ENCODE measurements at regions not wholly inside any gene's neighbourhood (a gene's known extent, or its start where the extent isn't known, plus 50 kb on each side); places are given as distances from the start of the nearest gene placed in this dataset.

DNA sequence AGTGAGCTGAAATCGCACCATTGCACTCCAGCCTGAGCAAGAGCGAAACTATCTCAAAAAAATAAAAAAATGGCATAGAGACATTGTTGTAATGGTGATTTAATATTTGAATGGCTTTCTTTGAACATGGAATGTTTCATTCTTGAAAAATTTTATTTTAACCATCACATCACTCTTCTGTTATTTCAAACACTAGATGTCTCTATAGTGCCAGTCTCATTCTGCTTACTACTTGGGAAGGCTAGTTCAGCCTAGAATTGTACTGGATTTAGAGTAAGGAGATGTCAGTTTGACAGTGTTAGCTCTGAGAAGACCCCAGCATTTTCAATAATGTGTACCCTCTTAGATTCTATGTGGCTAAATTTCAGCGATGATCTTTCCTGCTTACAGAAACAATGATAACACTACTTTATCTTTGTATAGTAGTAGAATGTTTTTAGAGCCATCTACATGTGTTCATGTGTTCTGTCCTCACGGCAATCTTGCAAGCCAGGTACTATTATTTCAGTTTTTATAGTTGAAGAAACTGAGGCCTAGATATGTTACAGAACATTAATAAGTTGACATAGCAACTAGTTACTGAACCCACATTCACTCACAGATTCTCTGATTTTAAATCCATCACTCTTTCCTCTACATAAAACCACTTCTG, 142.9 kb upstream of the ZSWIM2 start:
- no peaks in the 10 kb centered on the region for H3K36me3 Mint-ChIP-seq (ENCODE audit: low read depth, unreplicated experiment)

DNA sequence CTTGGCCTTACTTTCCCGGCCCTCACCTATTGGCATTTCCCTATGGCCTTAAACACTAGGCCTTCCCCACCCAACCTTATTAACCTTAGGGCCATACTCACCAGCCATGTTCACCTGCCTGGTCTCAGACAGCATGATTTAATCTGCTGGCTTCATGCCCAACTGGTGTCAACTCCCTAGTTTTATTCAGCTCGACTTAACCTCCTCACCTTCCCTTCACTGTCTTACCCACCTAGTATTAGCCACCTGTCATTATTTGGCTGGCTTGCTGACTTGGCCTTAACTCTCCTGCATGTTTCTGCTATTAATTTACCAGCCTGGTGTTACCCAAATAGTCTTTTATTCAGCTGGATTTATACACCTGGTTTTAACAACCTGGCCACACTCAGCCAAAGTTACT, 136.0 kb upstream of the ZSWIM2 start:
- Histone ChIP-seq H3K27me3 (ENCODE audit: insufficient read depth, low read length) (no peaks in the 10 kb centered on the region), H2AFZ (ENCODE audit: low read depth, low read length) (no peak overlapping the region), H3K4me3 (ENCODE audit: insufficient read depth, low read depth, low read length) (no peak overlapping the region), H3K36me3 (ENCODE audit: insufficient read depth, low read length) (no peaks in the 10 kb centered on the region), H3K9me3 (ENCODE audit: insufficient read depth, low read depth, low read length) (no peaks in the 10 kb centered on the region), H3K27ac (ENCODE audit: low read depth, low read length) (no peak overlapping the region), H4K20me1 (ENCODE audit: insufficient read depth, low read length) (no peaks in the 10 kb centered on the region), H3K9ac (ENCODE audit: low read length) (no peak overlapping the region), H3K4me1 (ENCODE audit: insufficient read depth, low read length) (no peaks in the 10 kb centered on the region), H3K4me2 (ENCODE audit: low read length) (no peak overlapping the region), H3K79me2 (ENCODE audit: insufficient read depth, low read length) (no peaks in the 10 kb centered on the region)
- H3K27ac Mint-ChIP-seq (ENCODE audit: unreplicated experiment) = no peak overlapping the region
- no peaks in the 10 kb centered on the region for H3K4me1 Mint-ChIP-seq (ENCODE audit: low read depth, unreplicated experiment)
- H3K36me3 Mint-ChIP-seq (ENCODE audit: low read depth, unreplicated experiment) = no peaks in the 10 kb centered on the region
- FAIRE-seq (no peak), DNase-seq (ENCODE audit: low read depth) (no peak)
- H3K27me3 Mint-ChIP-seq (ENCODE audit: low read depth, unreplicated experiment) = no peaks in the 10 kb centered on the region
- H3K4me3 Mint-ChIP-seq (ENCODE audit: unreplicated experiment) = no peak overlapping the region
- peaks cover 7% of the 10 kb centered on the region for H3K9me3 Mint-ChIP-seq (ENCODE audit: unreplicated experiment)
- TF ChIP-seq EZH2 (IDR thresholded peaks at IDR 0.05; ENCODE audit: insufficient read depth, low read length) = no peak
- TF ChIP-seq, protein P1, sequence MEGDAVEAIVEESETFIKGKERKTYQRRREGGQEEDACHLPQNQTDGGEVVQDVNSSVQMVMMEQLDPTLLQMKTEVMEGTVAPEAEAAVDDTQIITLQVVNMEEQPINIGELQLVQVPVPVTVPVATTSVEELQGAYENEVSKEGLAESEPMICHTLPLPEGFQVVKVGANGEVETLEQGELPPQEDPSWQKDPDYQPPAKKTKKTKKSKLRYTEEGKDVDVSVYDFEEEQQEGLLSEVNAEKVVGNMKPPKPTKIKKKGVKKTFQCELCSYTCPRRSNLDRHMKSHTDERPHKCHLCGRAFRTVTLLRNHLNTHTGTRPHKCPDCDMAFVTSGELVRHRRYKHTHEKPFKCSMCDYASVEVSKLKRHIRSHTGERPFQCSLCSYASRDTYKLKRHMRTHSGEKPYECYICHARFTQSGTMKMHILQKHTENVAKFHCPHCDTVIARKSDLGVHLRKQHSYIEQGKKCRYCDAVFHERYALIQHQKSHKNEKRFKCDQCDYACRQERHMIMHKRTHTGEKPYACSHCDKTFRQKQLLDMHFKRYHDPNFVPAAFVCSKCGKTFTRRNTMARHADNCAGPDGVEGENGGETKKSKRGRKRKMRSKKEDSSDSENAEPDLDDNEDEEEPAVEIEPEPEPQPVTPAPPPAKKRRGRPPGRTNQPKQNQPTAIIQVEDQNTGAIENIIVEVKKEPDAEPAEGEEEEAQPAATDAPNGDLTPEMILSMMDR (IDR thresholded peaks at IDR 0.05; ENCODE audit: insufficient read depth, low read depth, low read length) = no peak

More for the DNA sequence above, 142.9 kb upstream of the ZSWIM2 start:
- Mint-ChIP-seq H3K4me3 (ENCODE audit: unreplicated experiment) (no peak overlapping the region), H3K27ac (ENCODE audit: unreplicated experiment) (no peak overlapping the region), H3K9me3 (ENCODE audit: unreplicated experiment) (peaks cover 3% of the 10 kb centered on the region), H3K27me3 (ENCODE audit: low read depth, unreplicated experiment) (no peaks in the 10 kb centered on the region), H3K4me1 (ENCODE audit: low read depth, unreplicated experiment) (no peaks in the 10 kb centered on the region)
- no peak overlapping the region for H2AFZ ChIP-seq (ENCODE audit: low read depth, low read length)
- H3K4me3 ChIP-seq (ENCODE audit: insufficient read depth, low read depth, low read length) = no peak overlapping the region
- H3K4me2 ChIP-seq (ENCODE audit: low read length) = no peak overlapping the region
- FAIRE-seq (no peak), DNase-seq (ENCODE audit: low read depth) (no peak)
- no peaks in the 10 kb centered on the region for H3K4me1 ChIP-seq (ENCODE audit: insufficient read depth, low read length)
- TF ChIP-seq, protein P1 (IDR thresholded peaks at IDR 0.05; ENCODE audit: insufficient read depth, low read depth, low read length) = no peak
- TF ChIP-seq EZH2 (IDR thresholded peaks at IDR 0.05; ENCODE audit: insufficient read depth, low read length) = no peak
- H3K36me3 ChIP-seq (ENCODE audit: insufficient read depth, low read length) = no peaks in the 10 kb centered on the region
- H3K9me3 ChIP-seq (ENCODE audit: insufficient read depth, low read depth, low read length) = no peaks in the 10 kb centered on the region
- H3K79me2 ChIP-seq (ENCODE audit: insufficient read depth, low read length) = no peaks in the 10 kb centered on the region
- H3K9ac ChIP-seq (ENCODE audit: low read length) = no peak overlapping the region
- H3K27ac ChIP-seq (ENCODE audit: low read depth, low read length) = no peak overlapping the region
- H3K27me3 ChIP-seq (ENCODE audit: insufficient read depth, low read length) = no peaks in the 10 kb centered on the region
- H4K20me1 ChIP-seq (ENCODE audit: insufficient read depth, low read length) = no peaks in the 10 kb centered on the region

DNA sequence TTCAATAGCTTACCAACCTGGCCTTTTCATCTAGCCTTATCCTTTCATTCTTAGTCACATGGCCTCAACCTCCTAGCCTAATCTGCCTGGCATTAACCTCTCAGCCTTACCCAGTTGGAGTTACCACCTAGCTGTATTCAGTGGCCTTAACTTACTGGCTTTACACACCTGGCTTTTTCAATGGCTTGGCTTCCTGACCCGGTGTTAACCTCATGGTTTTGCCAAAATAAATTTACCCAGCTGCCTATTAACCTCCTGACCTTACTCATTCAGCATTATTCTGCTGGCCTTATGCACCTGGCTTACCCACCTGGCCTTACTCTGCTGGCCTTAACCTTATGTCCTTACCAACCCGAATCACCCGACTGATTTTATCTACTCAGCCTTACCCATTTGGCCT, 135.5 kb upstream of the ZSWIM2 start:
- Histone ChIP-seq H3K27ac (ENCODE audit: low read depth, low read length) (no peak overlapping the region), H4K20me1 (ENCODE audit: insufficient read depth, low read length) (no peaks in the 10 kb centered on the region), H3K9ac (ENCODE audit: low read length) (no peak overlapping the region), H3K9me3 (ENCODE audit: insufficient read depth, low read depth, low read length) (no peaks in the 10 kb centered on the region), H3K4me2 (ENCODE audit: low read length) (no peak overlapping the region), H2AFZ (ENCODE audit: low read depth, low read length) (no peak overlapping the region), H3K27me3 (ENCODE audit: insufficient read depth, low read length) (no peaks in the 10 kb centered on the region), H3K4me3 (ENCODE audit: insufficient read depth, low read depth, low read length) (no peak overlapping the region), H3K36me3 (ENCODE audit: insufficient read depth, low read length) (no peaks in the 10 kb centered on the region), H3K4me1 (ENCODE audit: insufficient read depth, low read length) (no peaks in the 10 kb centered on the region), H3K79me2 (ENCODE audit: insufficient read depth, low read length) (no peaks in the 10 kb centered on the region)
- no peak for TF ChIP-seq EZH2 (IDR thresholded peaks at IDR 0.05; ENCODE audit: insufficient read depth, low read length)
- TF ChIP-seq, protein P1 (IDR thresholded peaks at IDR 0.05; ENCODE audit: insufficient read depth, low read depth, low read length) = no peak
- no peak for FAIRE-seq
- H3K27me3 Mint-ChIP-seq (ENCODE audit: low read depth, unreplicated experiment) = no peaks in the 10 kb centered on the region
- no peak overlapping the region for H3K27ac Mint-ChIP-seq (ENCODE audit: unreplicated experiment)
- peaks cover 7% of the 10 kb centered on the region for H3K9me3 Mint-ChIP-seq (ENCODE audit: unreplicated experiment)
- H3K4me1 Mint-ChIP-seq (ENCODE audit: low read depth, unreplicated experiment) = no peaks in the 10 kb centered on the region
- no peak overlapping the region for H3K4me3 Mint-ChIP-seq (ENCODE audit: unreplicated experiment)
- no peaks in the 10 kb centered on the region for H3K36me3 Mint-ChIP-seq (ENCODE audit: low read depth, unreplicated experiment)
- DNase-seq (ENCODE audit: low read depth) = no peak
